Activated CD8-positive, alpha-beta memory T cell treated with anti-CD3 and anti-CD28 coated beads for 24 hours (primary cell): ENCODE measurements at regions not wholly inside any gene's neighbourhood (a gene's known extent, or its start where the extent isn't known, plus 50 kb on each side); places are given as distances from the start of the nearest gene placed in this dataset.

Experiments used
- DNase-seq: peaks from one replicate; pipeline ENCODE4 v3.0.0-alpha.2; 2020

DNA sequence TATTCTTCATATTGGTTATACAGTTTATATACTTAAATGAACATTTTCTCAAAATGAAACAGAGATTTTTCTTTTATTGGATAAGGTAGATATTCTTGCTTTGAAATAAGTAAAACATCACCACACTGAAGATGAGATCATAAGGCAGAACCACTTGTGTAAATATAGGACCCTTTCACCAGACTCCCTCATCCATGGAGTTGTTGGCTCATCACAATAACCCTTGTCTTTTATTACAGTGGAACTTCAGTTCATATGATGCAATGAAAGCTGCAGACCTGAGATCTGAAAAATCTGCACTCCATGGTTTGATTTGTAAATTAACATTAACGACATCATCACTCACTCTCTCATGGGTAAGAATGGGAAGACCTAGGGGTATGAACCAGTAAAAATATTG lies 51.9 kb upstream of the DBX2 start:
- no peak for DNase-seq

DNA sequence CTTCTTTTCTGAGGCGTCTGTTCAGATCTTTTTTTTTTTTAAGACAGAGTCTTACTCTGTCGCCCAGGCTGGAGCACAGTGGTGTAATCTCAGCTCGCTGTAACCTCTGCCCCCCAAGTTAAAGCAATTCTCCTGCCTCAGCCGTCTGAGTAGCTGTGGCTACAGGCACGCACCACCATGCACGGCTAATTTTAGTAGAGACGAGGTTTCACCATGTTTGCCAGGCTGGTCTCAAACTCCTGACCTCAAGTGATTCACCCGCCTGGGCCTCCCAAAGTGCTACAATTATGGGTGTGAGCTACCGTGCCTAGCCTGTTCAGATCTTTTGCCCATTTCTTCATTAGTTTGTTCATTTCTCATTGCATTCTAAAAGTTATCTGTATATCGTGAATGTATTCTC lies 55.1 kb upstream of the DBX2 start:
- no peak for DNase-seq

DNA sequence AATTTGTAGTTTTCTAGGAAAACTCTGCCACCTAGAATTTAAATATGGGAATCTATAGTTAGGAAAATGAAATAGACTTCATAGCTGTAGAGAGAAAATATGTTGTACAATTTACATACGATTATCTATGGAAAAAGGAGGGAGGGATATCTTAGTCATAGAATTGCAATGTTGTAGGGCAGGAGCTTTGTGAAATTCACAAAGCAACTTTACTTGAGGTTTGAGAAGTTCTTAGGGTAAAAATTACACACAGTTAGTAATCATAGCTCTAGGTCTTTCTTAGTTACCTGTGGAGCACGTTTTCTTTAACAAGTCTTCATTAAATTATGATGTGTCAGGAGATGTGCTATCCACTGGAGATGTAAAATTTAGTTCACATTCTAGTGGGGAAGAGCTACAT lies 61.4 kb upstream of the DBX2 start:
- DNase-seq = no peak

DNA sequence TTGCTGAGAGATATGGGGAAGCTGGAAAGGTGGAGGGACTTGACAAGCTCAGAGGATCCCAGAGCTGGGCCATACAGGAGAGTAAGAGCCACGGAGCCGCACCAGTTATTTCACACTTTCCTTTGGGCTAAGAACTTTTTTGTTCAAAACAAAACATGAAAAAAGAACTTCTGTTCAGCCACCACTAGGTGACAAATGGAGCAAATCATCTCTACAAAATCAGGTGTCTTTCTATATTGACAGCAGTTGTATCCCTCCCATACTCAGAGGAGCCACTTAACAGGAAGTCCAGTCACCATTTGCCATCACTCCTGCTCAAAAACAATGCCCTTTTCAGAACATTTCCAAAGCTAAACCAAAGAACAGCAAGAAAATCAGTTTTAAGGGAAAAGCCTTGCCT lies 70.3 kb upstream of the DBX2 start:
- DNase-seq = no peak

DNA sequence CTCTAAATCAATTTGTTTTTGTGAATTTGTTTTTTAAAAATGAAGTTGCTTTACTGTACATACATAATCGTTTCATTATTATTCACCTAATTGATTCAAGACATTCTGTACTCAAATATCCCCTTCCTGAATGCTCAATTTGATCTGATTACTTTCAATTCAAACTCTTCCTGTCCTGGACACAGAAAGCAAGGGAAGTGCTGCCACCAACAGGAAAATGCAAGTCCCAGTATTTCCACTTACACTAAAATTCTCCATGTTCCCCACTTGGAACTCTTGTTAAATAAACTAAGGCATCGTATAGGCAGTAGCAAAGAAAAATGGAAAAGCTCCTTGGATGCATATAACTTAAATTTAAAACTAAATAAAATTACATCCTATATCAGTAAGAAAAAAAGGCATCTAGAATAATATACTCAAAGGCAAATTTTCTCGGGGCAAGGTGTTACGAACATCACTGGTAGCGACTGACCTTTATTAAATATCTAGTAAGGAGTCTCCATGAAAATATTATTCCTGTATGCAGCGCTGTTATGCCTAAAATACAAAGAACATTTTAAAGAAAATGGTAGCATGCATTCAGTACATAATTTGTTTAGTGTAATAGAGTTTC lies 72.0 kb upstream of the DBX2 start:
- no peak for DNase-seq

DNA sequence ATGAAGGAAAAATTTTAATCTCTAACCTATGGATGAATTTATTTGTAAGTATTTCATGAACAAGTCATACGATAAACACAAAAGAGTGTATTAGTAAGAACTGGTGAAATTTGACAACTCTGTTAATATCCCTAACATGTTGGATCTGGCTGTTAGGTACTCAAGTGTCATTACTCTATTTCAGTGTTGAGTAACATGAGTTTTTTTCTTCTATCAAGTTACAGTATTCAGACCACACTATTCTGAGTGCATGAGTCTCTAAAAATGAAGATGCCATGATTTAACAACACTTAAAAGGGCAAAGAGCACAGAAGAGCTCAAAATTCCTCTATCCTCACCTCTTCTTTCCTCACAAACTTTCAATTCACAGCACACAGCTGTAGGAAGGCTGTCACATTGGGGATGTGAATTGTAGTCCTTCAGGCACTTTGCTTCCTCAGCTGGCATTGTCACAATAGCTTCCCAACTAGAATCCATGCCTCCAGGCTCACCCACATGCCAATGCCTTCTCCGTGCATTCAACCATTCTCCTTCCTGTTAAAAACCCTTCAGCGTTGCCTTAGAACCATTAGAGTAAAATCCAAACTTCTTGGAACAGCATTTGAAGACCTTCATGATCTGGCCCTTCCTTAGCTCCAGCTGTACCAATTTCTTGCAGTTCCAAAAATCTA lies 73.7 kb upstream of the DBX2 start:
- DNase-seq = no peak

DNA sequence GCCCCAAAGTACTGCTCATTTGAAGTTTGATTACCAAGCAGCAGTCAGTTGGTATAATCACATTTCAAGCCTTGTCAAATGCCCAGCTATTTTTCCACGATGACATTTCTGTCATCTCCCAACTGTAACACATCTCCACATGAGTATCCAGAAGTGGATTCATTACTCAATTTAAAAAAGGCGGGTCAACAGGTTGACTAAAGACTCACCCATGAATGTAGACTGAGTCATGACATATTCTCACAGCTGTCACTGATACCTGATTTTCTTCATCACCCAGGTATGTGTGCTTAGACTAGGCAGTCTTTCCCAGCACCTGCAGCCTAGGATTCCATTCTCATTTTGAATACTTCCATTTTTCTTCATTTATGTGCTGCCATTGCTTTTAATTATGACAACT lies 75.1 kb upstream of the DBX2 start:
- DNase-seq = no peak

DNA sequence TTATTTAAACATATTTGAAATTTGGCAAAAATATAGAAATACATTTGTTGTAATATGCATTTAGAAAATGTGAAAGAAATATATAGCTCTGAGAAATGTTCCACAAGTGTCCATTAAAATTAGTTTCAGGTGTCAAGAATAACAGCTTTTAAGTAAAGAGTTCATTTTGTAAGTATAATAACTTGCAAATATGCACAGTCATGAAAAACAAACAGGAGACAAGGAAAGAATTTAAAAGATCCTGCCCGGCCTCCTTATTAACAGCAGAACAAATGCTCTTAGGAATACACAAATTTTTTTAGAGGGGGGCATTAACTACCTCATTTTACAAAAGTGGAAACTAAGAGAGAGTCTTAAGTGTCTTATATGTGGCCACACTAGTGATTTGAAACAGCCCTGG lies 77.7 kb upstream of the DBX2 start:
- DNase-seq = no peak

DNA sequence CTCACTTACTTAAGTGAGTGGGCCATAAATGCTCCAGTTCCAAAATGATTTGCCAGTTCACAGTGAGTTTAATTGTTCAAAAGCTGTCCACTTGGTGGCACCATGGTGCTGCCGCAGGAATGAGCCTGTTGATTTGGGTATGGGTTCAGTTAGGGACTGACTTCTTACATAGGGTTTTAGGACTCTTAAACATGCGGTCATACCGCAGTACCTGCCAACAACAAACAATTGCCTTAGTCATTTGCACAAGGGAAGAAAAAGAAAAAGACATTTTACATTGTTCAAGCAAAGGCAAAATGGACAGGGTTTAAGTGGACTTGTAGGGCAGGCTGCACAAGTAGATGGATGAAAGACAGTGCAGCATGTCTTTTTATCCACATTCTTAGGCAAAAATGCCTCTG lies 80.0 kb upstream of the DBX2 start:
- DNase-seq = peak; percentile 59

DNA sequence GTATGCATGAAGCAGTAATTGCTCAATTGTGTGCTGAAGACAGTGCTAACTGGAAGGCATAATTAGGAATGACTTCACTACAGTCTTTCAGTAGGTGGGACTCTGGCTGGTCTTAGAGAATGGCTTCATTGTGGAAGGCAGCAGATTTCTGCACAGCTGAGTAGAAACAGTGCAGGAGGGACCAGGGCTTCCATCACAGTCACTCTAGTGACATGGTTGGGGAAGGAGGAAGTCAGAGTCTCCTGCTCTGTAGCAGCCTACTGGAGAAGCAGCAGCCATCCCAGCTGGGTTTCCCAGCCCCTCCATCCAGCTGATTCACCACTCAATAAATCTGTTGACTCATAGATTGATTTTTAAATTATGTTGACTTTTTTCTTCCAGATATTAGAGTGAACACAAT lies 80.6 kb upstream of the DBX2 start:
- DNase-seq = no peak

DNA sequence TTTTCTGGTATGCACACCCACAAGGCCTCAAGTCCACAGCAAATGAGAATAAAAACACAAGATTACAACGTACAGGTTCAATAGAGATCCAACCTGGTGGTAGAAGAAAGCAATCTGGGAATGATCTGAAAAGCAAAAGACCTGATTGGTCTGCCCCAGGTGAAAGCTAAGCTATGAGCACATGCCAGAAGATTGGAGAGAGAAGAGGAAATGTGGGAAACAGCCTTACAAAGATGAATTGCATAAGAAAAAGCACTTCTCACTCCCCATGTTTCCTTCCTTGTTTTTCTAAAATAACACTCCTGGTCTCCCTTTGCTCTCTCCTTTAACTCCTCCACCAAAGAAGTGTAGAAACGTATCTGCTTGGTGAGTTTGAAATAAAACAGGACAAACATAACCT lies 77.3 kb upstream of the ANO6 start:
- no peak for DNase-seq

DNA sequence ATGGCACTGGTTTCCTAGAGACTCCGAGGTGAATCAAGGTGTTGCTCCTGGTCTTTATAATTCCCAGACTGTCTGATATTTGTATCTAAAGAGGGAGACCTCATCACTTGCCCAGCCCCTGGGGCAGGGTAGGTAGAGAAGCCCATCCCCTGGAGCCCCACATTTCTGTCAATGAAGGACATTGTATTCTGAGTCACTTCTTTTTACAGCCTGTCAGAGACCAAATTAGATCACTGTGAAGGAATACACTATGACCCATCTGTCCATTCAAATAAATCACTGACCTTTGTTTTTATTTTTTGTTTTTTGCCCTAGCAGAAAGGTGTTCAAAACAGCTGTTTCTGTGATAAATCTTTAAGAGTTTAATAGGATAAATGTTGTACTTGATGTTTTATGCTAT lies 67.9 kb upstream of the ANO6 start:
- DNase-seq = no peak

DNA sequence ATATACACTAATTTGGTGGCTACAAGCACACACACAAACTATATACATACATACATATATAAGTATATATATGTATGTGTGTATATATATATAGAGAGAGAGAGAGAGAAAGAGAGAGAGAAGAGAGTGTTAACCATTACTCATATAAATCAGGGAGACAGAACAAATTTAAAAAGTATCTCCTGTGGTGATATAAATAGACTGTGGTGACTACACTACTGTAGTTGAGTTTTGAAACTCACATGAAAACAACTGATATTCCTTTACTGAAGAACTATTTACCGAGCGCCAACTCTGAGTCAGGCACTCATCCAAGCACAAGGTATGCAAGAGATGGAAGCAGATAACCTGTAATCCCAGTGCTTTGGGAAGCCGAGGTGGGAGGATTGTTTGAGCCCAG lies 67.3 kb upstream of the ANO6 start:
- no peak for DNase-seq

DNA sequence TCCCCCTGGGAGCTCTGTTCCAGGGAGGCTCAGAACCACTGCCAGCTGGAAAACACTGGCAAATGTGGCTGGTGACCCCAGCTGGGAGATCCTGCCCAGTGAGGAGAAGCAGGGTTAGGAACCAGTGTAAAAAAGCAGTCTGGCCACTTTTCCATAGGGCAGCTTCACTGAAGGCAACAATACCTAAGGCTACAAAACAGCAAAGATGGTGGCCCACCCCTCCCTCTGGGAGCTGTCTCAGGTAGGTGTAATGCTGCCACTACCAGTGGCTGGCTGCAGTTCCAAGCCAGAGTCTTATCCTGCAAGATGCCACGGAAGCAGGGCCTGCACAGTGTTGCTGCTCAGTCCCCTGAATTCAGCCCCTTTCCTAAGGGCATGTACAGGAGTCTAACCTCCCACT lies 50.6 kb upstream of the ANO6 start:
- no peak for DNase-seq

DNA sequence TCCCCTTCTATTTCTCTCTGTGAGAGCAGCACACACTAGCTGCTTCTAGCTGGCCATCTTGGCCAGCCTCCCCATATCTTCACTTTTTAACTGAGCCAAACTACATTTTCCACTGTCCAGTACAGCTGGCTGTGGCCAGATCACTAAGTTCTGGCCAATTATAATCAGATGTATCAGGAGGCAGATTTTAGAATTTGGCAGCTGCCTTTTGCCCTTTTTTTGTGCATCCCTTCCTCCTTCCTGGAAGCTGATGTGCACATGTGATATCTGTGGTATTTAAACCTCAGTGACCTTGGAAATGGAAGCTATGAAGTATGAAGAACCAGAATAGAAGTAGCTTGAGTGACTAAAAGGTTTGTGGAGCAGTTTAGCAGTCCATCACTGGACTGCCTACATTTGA lies 49.8 kb upstream of the ANO6 start:
- no peak for DNase-seq
